Hepatocyte (in vitro differentiated cells): ENCODE measurements at regions not wholly inside any gene's neighbourhood (a gene's known extent, or its start where the extent isn't known, plus 50 kb on each side); places are given as distances from the start of the nearest gene placed in this dataset.

Experiments used
- DNase-seq: peaks from one replicate; pipeline ENCODE4 v3.0.0-alpha.2; 2016; ENCODE audit warnings: low spot score
- H2AFZ ChIP-seq: fragments of 200-600 bp; sonication (generic); 2 replicates; pipeline ENCODE4 v1.6.0; 2016; ENCODE audit warnings: antibody characterized with exemption, mild to moderate bottlenecking
- H3K27ac ChIP-seq: fragments of 200-600 bp; sonication (generic); 2 replicates; pipeline ENCODE4 v1.5.1; 2016; ENCODE audit warnings: mild to moderate bottlenecking
- H3K27me3 ChIP-seq: fragments of 200-600 bp; sonication (generic); 2 replicates; pipeline ENCODE4 v1.6.1; 2016
- H3K36me3 ChIP-seq: fragments of 200-600 bp; sonication (generic); replicated peaks from 2 replicates; pipeline ENCODE4 v1.5.1; 2016; ENCODE audit warnings: low read depth; ENCODE audit not compliant: insufficient read depth
- H3K4me1 ChIP-seq: fragments of 200-600 bp; sonication (generic); 2 replicates; pipeline ENCODE4 v1.5.1; 2016; ENCODE audit warnings: mild to moderate bottlenecking, moderate library complexity; ENCODE audit not compliant: insufficient read depth
- H3K4me2 ChIP-seq: fragments of 200-600 bp; sonication (generic); 2 replicates; pipeline ENCODE4 v1.6.0; 2016
- H3K4me3 ChIP-seq: fragments of 200-600 bp; sonication (generic); 2 replicates; pipeline ENCODE4 v1.5.1; 2016; ENCODE audit warnings: mild to moderate bottlenecking
- H3K79me2 ChIP-seq: fragments of 200-600 bp; sonication (generic); 2 replicates; pipeline ENCODE4 v1.6.0; 2017; ENCODE audit warnings: mild to moderate bottlenecking
- H3K9me2 ChIP-seq: fragments of 200-600 bp; sonication (generic); replicated peaks from 2 replicates; pipeline ENCODE4 v1.6.0; 2017; ENCODE audit warnings: mild to moderate bottlenecking; ENCODE audit not compliant: insufficient read depth
- H3K9me3 ChIP-seq: fragments of 200-600 bp; sonication (generic); 2 replicates; pipeline ENCODE4 v1.5.1; 2016; ENCODE audit warnings: low read depth, mild to moderate bottlenecking
- H4K20me1 ChIP-seq: fragments of 200-600 bp; sonication (generic); 2 replicates; pipeline ENCODE4 v1.6.0; 2016; ENCODE audit warnings: mild to moderate bottlenecking; ENCODE audit not compliant: insufficient read depth, poor library complexity, severe bottlenecking
- CTCF ChIP-seq: fragments of 200-600 bp; sonication (generic); IDR thresholded peaks from 2 replicates; pipeline ENCODE4 v1.5.1; 2016; ENCODE audit warnings: antibody characterized with exemption, mild to moderate bottlenecking; ENCODE audit not compliant: poor library complexity
- EZH2 ChIP-seq: fragments of 200-600 bp; sonication (generic); IDR thresholded peaks from 2 replicates; pipeline ENCODE4 v1.6.1; 2016; ENCODE audit warnings: antibody characterized with exemption, mild to moderate bottlenecking, borderline replicate concordance
- EZH2phosphoT487 ChIP-seq: fragments of 200-600 bp; sonication (generic); IDR thresholded peaks from one replicate; pipeline ENCODE4 v1.6.1; 2018; ENCODE audit warnings: antibody characterized with exemption, mild to moderate bottlenecking, low read depth, moderate library complexity; ENCODE audit not compliant: unreplicated experiment, severe bottlenecking
- WGBS: methylation state at CpG from one replicate; pipeline ENCODE4 v1.1.6; 2016; ENCODE audit warnings: low lambda C conversion rate; ENCODE audit errors: missing lambda C conversion rate; 5-methylcytosine and 5-hydroxymethylcytosine counted together

GRCh38 chr9:684054-684890 is 157.2 kb upstream of the DMRT1 start:
- peak; percentile 49 for DNase-seq
- 26% methylated on average over 9 of the region's 9 CpGs for WGBS

GRCh38 chr9:684941-685340 is 156.6 kb upstream of the DMRT1 start:
- Histone ChIP-seq H3K4me3 (no peak overlapping the region), H3K9me2 (no peaks in the 10 kb centered on the region), H3K27me3 (no peaks in the 10 kb centered on the region), H4K20me1 (no peaks in the 10 kb centered on the region), H2AFZ (peak overlapping the region; percentile 3), H3K9me3 (no peaks in the 10 kb centered on the region), H3K36me3 (no peaks in the 10 kb centered on the region), H3K4me1 (peaks cover 24% of the 10 kb centered on the region), H3K4me2 (peak overlapping the region; percentile 71), H3K79me2 (peaks cover 34% of the 10 kb centered on the region), H3K27ac (peak overlapping the region; percentile 92)
- DNase-seq, result peak; percentile 68
- no peak for TF ChIP-seq EZH2phosphoT487
- TF ChIP-seq EZH2, result no peak
- TF ChIP-seq CTCF, result no peak
- 12% methylated on average over 4 of the region's 4 CpGs for WGBS

More at GRCh38 chr9:684054-684890, 157.2 kb upstream of the DMRT1 start:
- Histone ChIP-seq H3K9me3 (no peaks in the 10 kb centered on the region), H4K20me1 (no peaks in the 10 kb centered on the region), H3K4me2 (peak overlapping the region; percentile 71), H3K79me2 (peaks cover 32% of the 10 kb centered on the region), H3K27me3 (no peaks in the 10 kb centered on the region), H3K4me1 (peaks cover 24% of the 10 kb centered on the region), H3K36me3 (no peaks in the 10 kb centered on the region), H3K4me3 (no peak overlapping the region), H2AFZ (peak overlapping the region; percentile 3), H3K27ac (peak overlapping the region; percentile 92), H3K9me2 (no peaks in the 10 kb centered on the region)
- TF ChIP-seq EZH2 (no peak), CTCF (no peak), EZH2phosphoT487 (no peak)

- no peak overlapping the region for H2AFZ ChIP-seq
These were observed 155.1 kb upstream of the DMRT1 start for GRCh38 chr9:686321-686813.

More at GRCh38 chr9:686321-686813, 155.1 kb upstream of the DMRT1 start:
- Histone ChIP-seq H3K27me3 (no peaks in the 10 kb centered on the region), H4K20me1 (no peaks in the 10 kb centered on the region), H3K36me3 (no peaks in the 10 kb centered on the region), H3K9me3 (no peaks in the 10 kb centered on the region), H3K79me2 (peaks cover 34% of the 10 kb centered on the region), H3K4me1 (peaks cover 24% of the 10 kb centered on the region), H3K4me3 (no peak overlapping the region), H3K27ac (peak overlapping the region; percentile 92), H3K4me2 (peak overlapping the region; percentile 71), H3K9me2 (no peaks in the 10 kb centered on the region)
- 70% methylated on average over 7 of the region's 7 CpGs for WGBS
- DNase-seq, result no peak
- TF ChIP-seq EZH2phosphoT487 (no peak), CTCF (no peak), EZH2 (no peak)
